ENCODE measurements at regions not wholly inside any gene's neighbourhood (a gene's known extent, or its start where the extent isn't known, plus 50 kb on each side); places are given as distances from the start of the nearest gene placed in this dataset.

GRCh38 chr4:151471728-151472127 is 62.8 kb downstream of the FHIP1A start:
- ChIA-PET POLR2A (no interaction called here), CTCF (ENCODE audit: low intra/inter-chr PET ratio, low total read pairs) (no interaction called here)
- Histone ChIP-seq H3K27ac (ENCODE audit: extremely low read length, insufficient read depth, low read length) (no peak overlapping the region), H3K27me3 (ENCODE audit: control insufficient read depth in 1 of 2, insufficient read depth in 2 of 2, low read length in 2 of 2) (no peaks in the 10 kb centered on the region), H3K36me3 (replicated peaks in 1 of 2; ENCODE audit: control insufficient read depth in 1 of 2, insufficient read depth in 2 of 2, low read length in 2 of 2) (no peaks in the 10 kb centered on the region), H3K9me3 (ENCODE audit: low read length) (no peaks in the 10 kb centered on the region), H3K4me1 (ENCODE audit: insufficient read depth, low read length) (peaks cover 27% of the 10 kb centered on the region), H4K20me1 (ENCODE audit: insufficient read depth, low read length) (no peaks in the 10 kb centered on the region), H3K9ac (ENCODE audit: insufficient read depth, low read depth, low read length) (no peak overlapping the region), H3K4me3 (replicated peaks in 1 of 3; ENCODE audit: insufficient read depth in 1 of 3, low read depth in 2 of 3, low read length in 3 of 3) (no peak overlapping the region), H2AFZ (ENCODE audit: low read length) (no peak overlapping the region), H3K79me2 (ENCODE audit: insufficient read depth, low read length) (no peaks in the 10 kb centered on the region), H3K4me2 (ENCODE audit: low read depth, low read length) (no peak overlapping the region)
- DNase-seq (ENCODE audit: low spot score) (no peak), ATAC-seq (no peak), FAIRE-seq (no peak)
- WGBS (ENCODE audit: low lambda C conversion rate): 90% methylated on average over 4 of the region's 4 CpGs
- intact Hi-C loops (cut with micrococcal nuclease; ENCODE audit: unreplicated experiment) (no loop called here), in situ Hi-C loops (cut with HindIII; ENCODE audit: extremely low pct_ligation_motif_present, low pct_unique_long_range_greater_than_20kb) (no loop called here)
- no TSS peak for BruUV-seq (replicated peaks)
- TF ChIP-seq ZNF747 (CRISPR knock-in tag; IDR thresholded peaks at IDR 0.05; ENCODE audit: borderline replicate concordance) (no peak), PRDM10 (CRISPR knock-in tag; IDR thresholded peaks at IDR 0.05; ENCODE audit: low read depth) (no peak), ZNF446 (CRISPR knock-in tag; IDR thresholded peaks at IDR 0.05) (no peak), HNRNPLL (IDR thresholded peaks at IDR 0.05; ENCODE audit: low read depth, low read length, poor library complexity, severe bottlenecking) (no peak), ERF (CRISPR knock-in tag; IDR thresholded peaks at IDR 0.05) (no peak)

- 50% methylated on average over 1 of the region's 1 CpG for WGBS (ENCODE audit: low lambda C conversion rate)
- peaks cover 27% of the 10 kb centered on the region for H3K4me1 ChIP-seq (ENCODE audit: insufficient read depth, low read length)
- TF ChIP-seq ZNF687 (CRISPR knock-in tag; IDR thresholded peaks at IDR 0.05) (no peak), ZXDC (CRISPR knock-in tag; IDR thresholded peaks at IDR 0.05) (no peak)
Observed at GRCh38 chr4:151472297-151472696, 63.3 kb downstream of the FHIP1A start.

More at GRCh38 chr4:151472297-151472696, 63.3 kb downstream of the FHIP1A start:
- no peak for DNase-seq (ENCODE audit: low spot score)
- Histone ChIP-seq H4K20me1 (ENCODE audit: insufficient read depth, low read length) (no peaks in the 10 kb centered on the region), H2AFZ (ENCODE audit: low read length) (no peak overlapping the region), H3K9me3 (ENCODE audit: low read length) (no peaks in the 10 kb centered on the region), H3K4me3 (replicated peaks in 1 of 3; ENCODE audit: insufficient read depth in 1 of 3, low read depth in 2 of 3, low read length in 3 of 3) (no peak overlapping the region), H3K36me3 (replicated peaks in 1 of 2; ENCODE audit: control insufficient read depth in 1 of 2, insufficient read depth in 2 of 2, low read length in 2 of 2) (no peaks in the 10 kb centered on the region), H3K4me2 (ENCODE audit: low read depth, low read length) (no peak overlapping the region), H3K27me3 (ENCODE audit: control insufficient read depth in 1 of 2, insufficient read depth in 2 of 2, low read length in 2 of 2) (no peaks in the 10 kb centered on the region), H3K27ac (ENCODE audit: extremely low read length, insufficient read depth, low read length) (no peak overlapping the region), H3K9ac (ENCODE audit: insufficient read depth, low read depth, low read length) (no peak overlapping the region), H3K79me2 (ENCODE audit: insufficient read depth, low read length) (no peaks in the 10 kb centered on the region)
- ChIA-PET POLR2A (no interaction called here), CTCF (ENCODE audit: low intra/inter-chr PET ratio, low total read pairs) (no interaction called here)
- no TSS peak for BruUV-seq (replicated peaks)
- ATAC-seq: no peak
- no peak for FAIRE-seq
- intact Hi-C loops (cut with micrococcal nuclease; ENCODE audit: unreplicated experiment): no loop called here
- in situ Hi-C loops (cut with HindIII; ENCODE audit: extremely low pct_ligation_motif_present, low pct_unique_long_range_greater_than_20kb): no loop called here
